Motor neuron (in vitro differentiated cells): ENCODE measurements at regions not wholly inside any gene's neighbourhood (a gene's known extent, or its start where the extent isn't known, plus 50 kb on each side); places are given as distances from the start of the nearest gene placed in this dataset.
A peak's percentile ranks its signal among the peaks of the same experiment; 100 is the strongest.

Experiments
- ATAC-seq, 8 experiments: fragments of 200-7000 bp; cut with Tn5 transposase; replicated peaks in 6 of 8; 2 replicates each; pipeline ENCODE4 v1.8.0; 2021; ENCODE audit warnings: mild to moderate bottlenecking in 8 of 8, moderate library complexity in 8 of 8
- H3K27ac ChIP-seq, 2 donors: fragments of 250-450 bp; sonication (Bioruptor Pico); 2 replicates each; pipeline ENCODE4 v1.9.0; 2021; ENCODE audit warnings: antibody characterized with exemption in 2 of 2, mild to moderate bottlenecking in 2 of 2, moderate library complexity in 1 of 2
- H3K4me1 ChIP-seq, 2 donors: fragments of 250-450 bp; sonication (Bioruptor Pico); replicated peaks in 1 of 2; 2 replicates each; pipeline ENCODE4 v1.6.1; 2021; ENCODE audit warnings: antibody characterized with exemption in 2 of 2, mild to moderate bottlenecking in 2 of 2, moderate library complexity in 1 of 2
- H3K4me3 ChIP-seq, 5 donors: fragments of 250-450 bp; sonication (Bioruptor Pico); 2 replicates each; pipeline ENCODE4 v1.9.0; 2021; ENCODE audit warnings: antibody characterized with exemption in 5 of 5, mild to moderate bottlenecking in 5 of 5, moderate library complexity in 4 of 5
- WGBS, 10 experiments: fragments of 450-650 bp; shearing (Covaris generic); methylation state at CpG; one replicate each; pipeline ENCODE4 v1.0.0; 2022; 5-methylcytosine and 5-hydroxymethylcytosine counted together
- in situ Hi-C, 9 experiments: fragments of 400-800 bp; cut with MboI; loops; one replicate each; pipeline ENCODE4 v1.15.0; 2021; ENCODE audit warnings: low sequenced_read_pairs in 9 of 9, low pct_unique_long_range_greater_than_20kb in 2 of 9; ENCODE audit not compliant: unreplicated experiment in 9 of 9

GRCh38 chr1:221855156-221855555, 113.3 kb upstream of the DUSP10 start:
- H3K4me1 ChIP-seq: peaks cover 0 to 3% of the 10 kb centered on the region in 2 donors
- no peak overlapping the region for H3K27ac ChIP-seq
- 70 to 100% (median 95%) methylated on average over 2 of the region's 2 CpGs; no CpG with 5 or more reads in 1 of the 10 experiments for WGBS, 10 experiments
- ATAC-seq: no peak
- in situ Hi-C loops: no loop called here
- no peak overlapping the region for H3K4me3 ChIP-seq

- no peak overlapping the region for H3K4me3 ChIP-seq
- no peak for ATAC-seq
- in situ Hi-C loops: no loop called here
- H3K27ac ChIP-seq: no peak overlapping the region
- H3K4me1 ChIP-seq: no peaks in the 10 kb centered on the region
These were observed 109.4 kb upstream of the DUSP10 start for GRCh38 chr1:221851336-221851735.

GRCh38 chr1:221850470-221851187, 108.7 kb upstream of the DUSP10 start:
- 60 to 96% (median 79%) methylated on average over 1 to 8 of the region's 8 CpGs for WGBS, 10 experiments
- Histone ChIP-seq H3K4me1 (no peaks in the 10 kb centered on the region), H3K4me3 (no peak overlapping the region), H3K27ac (no peak overlapping the region)
- ATAC-seq: no peak
- in situ Hi-C loops: no loop called here

- H3K4me3 ChIP-seq: no peak overlapping the region
- no peaks in the 10 kb centered on the region for H3K4me1 ChIP-seq
- in situ Hi-C loops: no loop called here
- no peak overlapping the region for H3K27ac ChIP-seq
- no peak for ATAC-seq
- 69 to 100% (median 81%) methylated on average over 1 to 2 of the region's 2 CpGs; no CpG with 5 or more reads in 1 of the 10 experiments for WGBS, 10 experiments
These were observed 108.0 kb upstream of the DUSP10 start for GRCh38 chr1:221849897-221850296.

- 81 to 100% (median 89%) methylated on average over 1 of the region's 1 CpG; no CpG with 5 or more reads in 3 of the 10 experiments for WGBS, 10 experiments
These were observed 107.2 kb upstream of the DUSP10 start for GRCh38 chr1:221849110-221849509.

GRCh38 chr1:221847676-221848075, 105.8 kb upstream of the DUSP10 start:
- no peaks in the 10 kb centered on the region for H3K4me1 ChIP-seq
- ATAC-seq: no peak
- in situ Hi-C loops: no loop called here
- 73 to 96% (median 83%) methylated on average over 2 to 3 of the region's 3 CpGs; no CpG with 5 or more reads in 1 of the 10 experiments for WGBS, 10 experiments
- no peak overlapping the region for H3K4me3 ChIP-seq
- no peak overlapping the region for H3K27ac ChIP-seq

More at GRCh38 chr1:221849110-221849509, 107.2 kb upstream of the DUSP10 start:
- ATAC-seq: no peak
- Histone ChIP-seq H3K27ac (no peak overlapping the region), H3K4me1 (no peaks in the 10 kb centered on the region), H3K4me3 (no peak overlapping the region)
- in situ Hi-C loops: no loop called here

- in situ Hi-C loops: no loop called here
- WGBS, 10 experiments: 0 to 100% (median 74%) methylated on average over 1 to 8 of the region's 9 CpGs; no CpG with 5 or more reads in 2 of the 10 experiments
- H3K4me3 ChIP-seq: no peak overlapping the region
- peak in 3 of 8 experiments; percentile 55 to 58 (median 55) for ATAC-seq
- peaks cover 0 to under 1% of the 10 kb centered on the region in 2 donors for H3K4me1 ChIP-seq
- H3K27ac ChIP-seq: no peak overlapping the region
These were observed 103.9 kb upstream of the DUSP10 start for GRCh38 chr1:221845650-221846371.

GRCh38 chr1:221841983-221842335, 100.1 kb upstream of the DUSP10 start:
- Histone ChIP-seq H3K4me3 (no peak overlapping the region), H3K27ac (no peak overlapping the region), H3K4me1 (peaks cover 0 to 10% of the 10 kb centered on the region in 2 donors)
- in situ Hi-C loops: no loop called here
- ATAC-seq: no peak

GRCh38 chr1:221841251-221841982, 99.5 kb upstream of the DUSP10 start:
- WGBS, 10 experiments: 7 to 92% (median 40%) methylated on average over 1 to 4 of the region's 4 CpGs; no CpG with 5 or more reads in 1 of the 10 experiments
- no peak overlapping the region for H3K4me3 ChIP-seq
- ATAC-seq: no peak
- in situ Hi-C loops: no loop called here
- H3K27ac ChIP-seq: no peak overlapping the region
- peaks cover 0 to 10% of the 10 kb centered on the region in 2 donors for H3K4me1 ChIP-seq

- H3K4me1 ChIP-seq: peaks cover 0 to 10% of the 10 kb centered on the region in 2 donors
- H3K27ac ChIP-seq: no peak overlapping the region
- H3K4me3 ChIP-seq: no peak overlapping the region
- peak; percentile 33 to 92 (median 84) for ATAC-seq
- in situ Hi-C loops: no loop called here
- 0 to 80% (median 65%) methylated on average over 1 to 5 of the region's 5 CpGs; no CpG with 5 or more reads in 1 of the 10 experiments for WGBS, 10 experiments
These were observed 98.8 kb upstream of the DUSP10 start for GRCh38 chr1:221840511-221841243.

- H3K27ac ChIP-seq: no peak overlapping the region
- WGBS, 10 experiments: 40 to 100% (median 84%) methylated on average over 1 to 7 of the region's 7 CpGs; no CpG with 5 or more reads in 2 of the 10 experiments
- in situ Hi-C loops: no loop called here
- peaks cover 0 to 10% of the 10 kb centered on the region in 2 donors for H3K4me1 ChIP-seq
- no peak overlapping the region for H3K4me3 ChIP-seq
- peak in 3 of 8 experiments; percentile 27 to 41 (median 38) for ATAC-seq
These were observed 98.0 kb upstream of the DUSP10 start for GRCh38 chr1:221839782-221840395.

- ATAC-seq: no peak
- H3K4me1 ChIP-seq: peaks cover 0 to 10% of the 10 kb centered on the region in 2 donors
- H3K4me3 ChIP-seq: no peak overlapping the region
- WGBS, 10 experiments: 20 to 78% (median 50%) methylated on average over 1 of the region's 1 CpG; no CpG with 5 or more reads in 4 of the 10 experiments
- no peak overlapping the region for H3K27ac ChIP-seq
- in situ Hi-C loops: no loop called here
These were observed 97.4 kb upstream of the DUSP10 start for GRCh38 chr1:221839321-221839720.
